Left cardiac atrium (tissue), 4 donors: ENCODE measurements at regions not wholly inside any gene's neighbourhood (a gene's known extent, or its start where the extent isn't known, plus 50 kb on each side); places are given as distances from the start of the nearest gene placed in this dataset.

ENCODE experiments used
- ATAC-seq, 2 donors: fragments of 200-7000 bp; cut with Tn5 transposase; one replicate each; pipeline ENCODE4 v1.9.1; 2020; ENCODE audit warnings: mild to moderate bottlenecking in 2 of 2, moderate library complexity in 2 of 2
- DNase-seq: peaks from one replicate; pipeline ENCODE4 v3.0.0-alpha.2; 2020
- intact Hi-C, 2 donors: fragments of 100-400 bp; cut with DNase I; formaldehyde crosslinking; loops; one replicate each; pipeline versions ENCODE4 v1.14.1 to v1.15.1; 2022 to 2023
- donor health status: DM: no; HTN: yes; CAD: no.
- donor health status: DM: no; HTN: yes; CAD: no; lungs with severe emphysema.
- donor health status: DM: yes; HTN: yes; CAD: no.
- donor health status: Dilated cardiomyopathy.

DNA sequence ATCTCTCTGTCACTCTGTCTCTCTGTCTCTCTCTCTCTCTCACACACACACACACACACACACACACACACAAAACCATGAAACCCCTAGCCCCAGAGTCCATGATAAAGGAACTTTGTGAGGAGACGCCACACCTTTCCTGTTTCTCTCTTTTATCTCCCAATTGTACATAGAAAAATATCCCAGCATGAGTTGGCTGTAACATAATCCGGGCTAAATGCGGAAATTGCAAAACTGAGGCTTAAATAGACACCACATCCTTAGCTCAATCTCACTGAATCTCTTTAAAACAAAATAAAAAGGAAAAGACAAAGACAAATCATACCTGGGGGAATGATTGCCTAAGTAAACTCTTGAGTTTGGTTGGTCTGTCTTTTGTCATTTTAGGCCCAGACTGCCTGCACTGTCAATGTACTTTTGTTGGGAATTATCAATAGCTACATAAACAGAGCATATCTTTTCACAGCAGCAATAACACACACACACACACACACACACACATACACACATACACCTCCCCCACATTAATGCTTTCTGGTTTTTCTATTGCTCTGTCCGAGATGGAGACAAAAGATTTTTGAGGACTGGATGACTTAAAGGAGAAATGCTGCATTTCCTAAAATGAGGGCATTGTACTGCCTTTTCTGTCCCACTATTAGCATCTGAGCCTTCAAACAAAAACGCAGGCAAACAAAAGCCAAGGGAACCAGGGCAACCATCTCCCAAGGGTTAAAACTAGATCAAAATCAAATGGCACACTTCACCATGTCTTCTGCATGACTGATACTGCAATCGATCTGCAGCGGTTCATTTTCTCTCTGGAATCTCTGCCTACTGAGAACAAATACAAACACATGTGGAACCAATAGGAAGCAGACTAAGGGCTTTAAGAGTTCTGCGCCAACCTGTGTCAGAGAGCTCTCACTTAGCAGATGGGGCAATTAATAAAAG is 321.5 kb downstream of the NFIB start:
- DNase-seq, result no peak
- intact Hi-C loops, result no loop called here
- no peak for ATAC-seq

DNA sequence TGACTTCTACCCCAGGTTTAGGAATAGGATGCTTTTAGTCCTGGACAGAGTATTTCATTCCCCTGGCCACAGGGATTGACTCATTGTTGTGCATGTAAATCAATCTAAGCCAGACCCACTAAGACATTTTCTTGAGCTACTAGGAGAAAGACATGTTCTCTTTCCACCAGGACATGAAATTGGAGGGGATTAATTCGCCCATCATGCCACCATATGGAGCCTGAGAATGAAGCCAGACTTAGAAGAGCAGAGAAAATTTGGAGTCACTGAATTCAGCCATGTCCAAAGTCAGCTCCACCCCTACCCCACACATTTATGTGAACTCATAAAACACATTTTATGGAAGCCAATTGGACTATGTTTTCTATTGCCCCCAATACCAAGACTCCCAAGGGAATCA is 322.5 kb downstream of the NFIB start:
- intact Hi-C loops, result no loop called here
- DNase-seq (no peak), ATAC-seq (no peak)

DNA sequence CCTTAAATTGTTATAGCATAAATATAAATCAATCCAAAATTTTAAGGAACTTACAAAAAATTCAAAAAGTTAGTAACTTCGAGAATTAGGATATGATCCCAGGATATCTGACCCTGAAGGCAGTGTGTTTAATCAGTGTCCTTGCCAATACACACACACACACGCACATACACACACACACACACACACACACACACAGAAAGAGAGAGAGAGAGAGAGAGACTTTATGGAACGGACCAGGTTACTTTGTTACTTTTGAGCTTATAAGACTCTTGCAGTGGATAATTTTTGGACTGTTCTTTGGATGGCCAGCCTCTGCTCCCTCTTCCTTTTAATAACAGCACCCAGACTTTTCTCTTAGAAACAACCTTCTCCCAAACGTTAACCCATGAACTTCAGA is 322.9 kb downstream of the NFIB start:
- DNase-seq, result no peak
- no peak for ATAC-seq
- intact Hi-C loops, result no loop called here

DNA sequence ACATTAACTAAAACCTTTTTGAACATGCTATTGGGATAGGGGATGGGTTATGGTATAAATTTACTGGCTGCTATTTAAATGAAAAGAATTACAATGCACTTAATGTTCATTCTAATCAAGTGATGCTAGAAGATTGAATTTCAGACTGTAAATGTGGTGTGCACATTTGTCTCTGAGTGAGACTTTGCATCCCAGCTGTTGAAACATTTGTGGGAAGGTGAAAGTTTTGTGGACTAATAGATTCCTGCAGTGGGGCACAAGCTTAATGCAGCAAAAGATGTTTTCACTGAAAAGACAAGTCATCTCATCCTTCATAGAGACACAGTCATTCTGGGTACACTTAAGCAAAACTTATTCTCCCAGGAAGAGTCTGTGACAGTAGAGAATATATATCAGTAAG is 323.6 kb downstream of the NFIB start:
- DNase-seq (no peak), ATAC-seq (no peak)
- intact Hi-C loops, result no loop called here

DNA sequence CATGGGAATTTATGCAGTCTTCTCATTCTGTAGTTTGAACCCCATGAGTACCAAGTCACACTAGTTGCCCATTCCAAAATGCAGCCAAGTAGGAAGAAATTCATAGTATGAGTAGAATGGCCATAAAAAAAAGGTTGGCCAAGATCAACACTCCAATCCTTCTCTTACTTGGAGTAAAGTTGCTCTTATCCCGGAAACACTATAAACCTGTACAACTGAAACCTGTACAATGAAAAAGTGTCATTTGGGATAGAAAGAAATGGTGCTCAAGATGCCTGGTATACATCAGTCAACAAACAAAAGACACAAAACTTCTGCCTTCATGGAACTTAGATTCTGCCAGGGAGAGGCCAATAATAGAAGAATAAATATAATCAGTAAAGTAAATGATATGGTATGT is 325.0 kb downstream of the NFIB start:
- ATAC-seq, result no peak
- no peak for DNase-seq
- intact Hi-C loops, result no loop called here

DNA sequence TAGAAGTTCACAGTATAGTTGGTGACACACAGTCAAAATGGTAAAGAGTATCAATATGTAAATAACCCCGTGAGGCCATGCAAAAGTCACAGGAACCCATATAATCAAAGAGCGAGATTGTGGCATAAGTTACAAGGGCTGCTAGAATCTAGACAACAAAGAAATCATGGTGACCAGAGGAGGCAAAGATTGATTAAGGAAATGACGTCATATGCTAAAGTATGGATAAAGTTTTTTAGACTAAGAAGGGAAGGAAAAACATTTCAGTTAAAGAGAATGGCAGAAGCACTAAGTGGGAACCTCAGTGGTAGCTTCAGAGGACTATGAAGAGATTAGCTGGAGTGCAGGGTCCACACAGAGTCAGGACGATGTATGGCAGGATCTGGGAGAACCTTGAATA is 330.3 kb downstream of the NFIB start:
- DNase-seq (no peak), ATAC-seq (no peak)
- intact Hi-C loops, result no loop called here

DNA sequence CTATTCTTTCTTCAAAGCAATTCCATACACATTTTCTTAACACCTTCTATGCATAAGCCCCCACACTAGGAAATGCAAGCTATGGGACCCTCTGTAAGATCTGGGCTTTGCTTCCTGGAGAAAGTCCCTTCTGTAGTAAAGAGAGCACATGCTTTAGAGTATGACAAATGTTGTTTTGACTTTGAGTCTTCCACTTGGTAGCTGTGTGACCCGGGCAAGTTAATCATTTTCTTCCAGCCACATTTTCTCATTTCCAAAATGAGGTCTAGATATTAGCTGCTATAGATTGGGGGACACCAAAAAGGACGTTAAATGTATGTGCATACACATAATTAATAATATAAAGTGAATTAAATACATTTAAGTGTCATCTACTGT is 334.0 kb downstream of the NFIB start:
- DNase-seq (no peak), ATAC-seq (no peak)
- intact Hi-C loops, result no loop called here

DNA sequence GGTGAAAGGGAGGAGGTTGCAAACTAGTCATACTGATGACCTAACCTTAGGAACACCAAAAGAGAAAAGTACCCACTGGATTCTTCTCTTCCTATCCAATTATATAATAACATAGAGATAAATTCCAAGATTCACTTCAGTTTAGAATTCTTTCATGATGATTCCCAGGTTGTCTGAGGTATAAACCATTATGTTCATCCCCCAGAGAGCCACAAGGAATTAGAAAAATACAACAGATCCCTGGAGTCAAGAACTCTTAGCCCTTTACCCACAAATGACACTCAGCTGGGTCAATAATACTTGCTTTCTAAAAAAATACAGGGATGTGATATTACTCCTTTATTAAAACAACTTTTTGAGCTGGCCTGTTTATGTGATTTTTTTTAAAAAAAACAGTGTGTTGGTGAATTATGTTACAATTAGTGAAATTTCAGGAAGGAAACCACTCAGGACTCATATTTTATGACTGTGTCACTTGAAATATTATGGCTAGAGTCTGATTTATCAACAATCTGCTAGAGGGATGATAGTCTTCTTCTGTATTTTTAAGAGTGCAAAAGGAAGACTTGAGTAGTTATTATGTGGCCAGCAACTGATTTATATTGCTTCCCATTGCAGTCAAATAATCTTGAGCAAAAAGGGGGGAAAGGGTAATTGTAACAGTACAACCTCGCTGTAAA is 338.2 kb downstream of the NFIB start:
- no peak for DNase-seq
- no peak for ATAC-seq
- intact Hi-C loops, result no loop called here

DNA sequence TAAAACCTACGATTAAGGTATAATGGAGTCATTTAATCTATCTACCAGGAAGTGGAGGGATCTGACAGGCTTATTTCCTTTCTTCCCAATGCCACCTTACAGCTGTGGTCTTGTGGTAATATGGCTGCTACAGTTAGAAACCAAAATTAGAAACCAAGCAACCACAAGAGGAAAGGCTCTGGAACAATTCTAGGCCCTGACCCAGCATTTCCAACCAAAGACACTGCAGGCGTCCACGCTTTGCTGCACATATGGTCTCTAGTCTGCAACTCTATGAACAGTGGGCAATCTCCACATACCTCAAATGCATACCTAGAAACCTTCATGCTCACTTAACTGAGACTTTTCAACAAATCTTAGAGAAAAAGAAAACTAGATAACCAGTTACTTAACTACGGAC is 339.1 kb downstream of the NFIB start:
- intact Hi-C loops, result loop anchor here in 1 of 2 donors (5.0 kb wide), 1 partner anchor 47 kb away; no protein-coding TSS in a partner anchor
- ATAC-seq (no peak), DNase-seq (no peak)

DNA sequence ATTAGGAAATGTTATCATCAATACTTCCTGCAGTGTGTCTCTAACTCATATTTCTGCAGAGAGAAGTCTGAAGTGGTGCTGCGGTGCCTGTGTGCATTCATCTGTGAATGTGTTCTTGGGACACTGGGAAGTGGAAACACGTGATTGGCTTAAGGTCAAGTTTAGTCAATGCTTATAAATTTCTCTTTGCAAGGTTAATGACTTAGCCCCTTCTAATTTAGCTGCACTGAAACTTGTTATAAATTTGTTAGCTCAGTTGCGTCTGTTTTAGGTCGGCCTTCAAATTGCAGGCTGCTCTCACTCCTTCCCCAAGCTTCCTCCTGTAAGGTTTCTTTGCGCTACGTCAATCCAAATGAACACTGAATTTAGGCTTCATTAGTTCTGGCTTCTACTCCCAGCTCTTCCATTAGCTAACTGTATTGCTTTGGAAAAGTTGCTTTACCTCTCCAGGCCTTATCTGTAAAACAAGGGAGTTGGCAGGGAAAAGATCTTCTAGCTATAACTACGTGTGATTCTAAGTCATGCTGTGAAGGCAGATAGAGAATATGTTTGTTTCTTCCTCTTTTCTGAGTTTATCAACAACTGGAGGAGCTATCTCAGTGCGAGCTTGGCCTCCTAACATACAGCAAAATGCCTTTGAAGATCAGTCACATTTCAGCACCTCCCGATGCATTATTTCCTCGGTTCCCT is 341.8 kb downstream of the NFIB start:
- peak; percentile 15 to 69 for ATAC-seq
- intact Hi-C loops, result loop anchor here in 1 of 2 donors (5.0 kb wide), 1 partner anchor 50 kb away; no protein-coding TSS in a partner anchor

DNA sequence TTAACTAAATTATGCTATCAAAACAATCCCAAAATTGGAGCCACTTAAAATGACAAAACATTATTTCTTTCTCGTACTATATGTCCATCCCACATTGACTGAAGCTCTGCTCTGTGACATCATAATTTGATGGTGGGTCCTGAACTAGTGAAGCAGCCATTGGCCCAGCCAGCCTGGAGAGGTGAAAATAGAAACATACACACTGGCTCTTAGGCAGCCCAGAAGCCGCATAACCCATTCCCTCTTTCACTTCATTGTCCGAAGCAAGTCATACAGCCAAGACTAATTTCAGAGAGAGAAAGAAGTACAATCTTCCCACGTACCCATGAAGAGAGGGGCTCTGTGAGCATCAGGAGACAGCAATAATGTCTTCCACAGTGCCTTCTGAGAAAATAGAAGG is 342.5 kb downstream of the NFIB start:
- intact Hi-C loops, result loop anchor here in 1 of 2 donors (5.0 kb wide), 1 partner anchor 51 kb away; no protein-coding TSS in a partner anchor
- no peak for DNase-seq
- ATAC-seq, result no peak

More for the DNA sequence above, 341.8 kb downstream of the NFIB start:
- no peak for DNase-seq

DNA sequence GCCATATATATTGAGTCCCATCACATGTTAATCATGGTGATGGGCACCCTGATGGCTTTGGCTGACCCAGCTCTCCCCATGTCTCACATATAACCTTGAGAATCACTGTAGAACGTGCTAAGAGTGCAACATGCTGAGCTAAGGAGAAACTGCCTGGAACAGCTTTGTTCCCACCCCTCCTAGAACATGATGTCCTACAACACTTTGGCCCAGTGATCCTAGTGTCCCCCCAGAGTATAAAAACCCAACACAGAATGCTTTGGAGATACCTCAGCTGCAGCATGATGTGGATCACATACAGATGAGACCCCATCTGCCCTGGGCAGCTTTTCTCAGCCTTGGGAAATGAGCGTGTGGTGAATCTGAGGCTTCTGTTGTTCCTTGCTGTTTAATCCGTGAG is 343.5 kb downstream of the NFIB start:
- intact Hi-C loops, result loop anchor here in 1 of 2 donors (5.0 kb wide), 1 partner anchor 52 kb away; no protein-coding TSS in a partner anchor
- DNase-seq (no peak), ATAC-seq (peak; percentile 14 to 41)

DNA sequence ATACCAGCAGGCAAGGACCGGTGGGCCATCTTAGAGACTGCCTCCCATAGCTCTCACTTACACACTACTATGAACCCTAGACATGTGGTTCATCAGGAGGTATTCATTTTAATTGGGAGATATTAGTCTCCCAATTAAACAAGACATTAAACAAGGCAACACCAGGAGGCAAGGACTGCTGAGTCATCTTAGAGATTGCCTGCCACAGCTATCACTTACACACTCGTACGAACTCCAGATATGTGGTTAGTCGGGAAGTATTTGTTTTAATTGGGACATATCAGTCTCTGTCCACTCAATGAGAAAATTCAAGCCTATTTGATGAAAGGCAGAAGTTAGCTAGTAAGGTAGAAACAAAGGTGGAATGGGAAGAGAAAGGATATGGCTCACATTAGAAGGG is 343.9 kb downstream of the NFIB start:
- intact Hi-C loops, result loop anchor here in 1 of 2 donors (5.0 kb wide), 1 partner anchor 52 kb away; no protein-coding TSS in a partner anchor
- ATAC-seq, result peak in 1 of 2 donors; percentile 68

DNA sequence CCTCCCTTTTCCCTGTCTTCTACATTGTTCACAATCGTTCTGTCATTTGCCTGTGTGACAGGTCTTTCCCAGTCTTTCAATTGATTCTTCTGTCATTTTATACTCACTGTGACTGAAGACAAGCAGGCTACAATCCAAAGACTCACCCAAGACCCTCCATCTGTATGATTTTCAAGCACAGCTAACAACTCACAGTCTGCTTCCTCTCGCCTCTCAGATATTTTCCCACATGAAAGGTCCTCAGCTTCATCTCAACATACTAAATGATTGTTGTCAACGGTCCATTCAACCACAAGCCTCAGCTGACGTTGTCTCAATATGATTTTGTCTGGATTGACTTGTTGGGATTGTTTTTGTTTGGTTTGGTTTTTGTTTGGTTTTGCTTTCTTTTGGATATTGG is 346.5 kb downstream of the NFIB start:
- no peak for ATAC-seq
- intact Hi-C loops, result loop anchor here in 1 of 2 donors (10.0 kb wide), 1 partner anchor 53 kb away; no protein-coding TSS in a partner anchor

More for the DNA sequence above, 343.9 kb downstream of the NFIB start:
- no peak for DNase-seq

DNA sequence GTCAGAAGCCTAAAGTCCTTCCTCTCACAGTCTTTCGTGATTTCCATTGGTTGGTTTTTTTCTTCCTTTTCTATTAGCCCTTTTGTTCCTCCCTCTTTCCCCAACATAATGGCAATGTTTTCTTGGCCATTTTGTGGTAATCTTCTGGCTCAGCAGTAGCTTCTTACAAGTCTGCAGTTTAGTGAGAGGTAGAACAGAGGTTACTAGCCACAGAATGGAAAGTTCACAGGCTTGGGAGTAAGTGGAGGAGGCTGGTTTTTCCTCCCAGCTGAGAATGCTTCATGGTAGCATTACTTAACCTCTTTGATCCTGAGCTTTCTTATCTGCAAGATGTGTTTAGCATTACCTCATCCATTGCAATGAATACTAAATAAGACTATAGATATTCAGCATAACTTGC is 346.9 kb downstream of the NFIB start:
- intact Hi-C loops, result loop anchor here in 1 of 2 donors (10.0 kb wide), 1 partner anchor 52 kb away; no protein-coding TSS in a partner anchor
- no peak for ATAC-seq
- DNase-seq, result no peak

More for the DNA sequence above, 346.5 kb downstream of the NFIB start:
- no peak for DNase-seq

DNA sequence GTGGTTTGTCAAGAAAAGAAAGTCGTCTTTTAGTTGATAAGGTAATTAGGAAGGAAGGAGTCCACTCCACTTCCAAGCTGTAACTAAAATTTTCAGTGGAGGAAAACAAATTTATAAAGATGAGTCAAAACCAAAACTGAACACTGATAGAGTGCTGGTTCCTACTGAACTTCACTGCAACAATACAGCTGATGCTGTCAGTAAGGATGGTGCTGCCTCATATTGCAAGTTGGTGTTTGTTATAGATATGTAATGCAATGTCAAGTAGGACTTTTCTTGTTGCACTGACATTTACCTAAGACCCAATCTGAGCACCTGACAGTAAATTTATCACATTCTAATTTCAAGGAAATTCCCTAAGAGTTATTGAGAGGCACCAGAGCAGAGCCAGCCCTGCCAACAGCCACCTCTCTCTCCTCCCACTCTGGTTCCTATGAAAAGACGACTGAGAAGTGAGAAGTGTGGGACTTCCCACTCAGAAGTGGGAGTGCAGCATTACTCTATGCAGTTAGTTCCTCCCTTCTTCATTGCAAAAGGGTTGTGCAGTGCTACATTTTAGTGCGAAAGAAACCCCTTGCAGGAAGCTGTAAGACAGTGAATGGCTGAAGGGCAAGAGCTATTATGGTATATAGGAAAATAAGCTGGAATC is 350.8 kb downstream of the NFIB start:
- intact Hi-C loops, result loop anchor here in 1 of 2 donors (10.0 kb wide), 1 partner anchor 48 kb away; no protein-coding TSS in a partner anchor
- ATAC-seq, result peak in 1 of 2 donors; percentile 27
- DNase-seq, result no peak

DNA sequence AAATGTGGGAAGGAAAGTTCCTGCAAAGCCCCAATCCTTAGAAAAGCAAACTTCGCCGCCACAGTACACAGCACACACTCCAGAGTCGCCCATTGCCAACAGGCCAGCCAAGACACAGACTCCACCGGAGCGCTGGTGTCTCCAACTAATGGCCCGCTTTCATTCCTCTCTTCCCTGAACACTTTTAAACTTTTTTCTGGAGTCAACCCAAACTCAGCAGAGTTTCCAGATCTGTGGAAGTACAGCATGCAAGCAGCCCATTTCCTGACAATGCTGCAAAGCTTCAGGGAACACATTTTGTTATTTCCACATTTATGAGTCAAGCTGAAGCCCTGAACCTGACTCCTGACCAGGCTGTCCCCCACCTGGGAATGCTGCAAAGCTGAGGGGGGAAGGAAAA is 351.9 kb downstream of the NFIB start:
- DNase-seq (no peak), ATAC-seq (peak; percentile 59)
- intact Hi-C loops, result loop anchor here in 1 of 2 donors (10.0 kb wide), 1 partner anchor 47 kb away; no protein-coding TSS in a partner anchor

DNA sequence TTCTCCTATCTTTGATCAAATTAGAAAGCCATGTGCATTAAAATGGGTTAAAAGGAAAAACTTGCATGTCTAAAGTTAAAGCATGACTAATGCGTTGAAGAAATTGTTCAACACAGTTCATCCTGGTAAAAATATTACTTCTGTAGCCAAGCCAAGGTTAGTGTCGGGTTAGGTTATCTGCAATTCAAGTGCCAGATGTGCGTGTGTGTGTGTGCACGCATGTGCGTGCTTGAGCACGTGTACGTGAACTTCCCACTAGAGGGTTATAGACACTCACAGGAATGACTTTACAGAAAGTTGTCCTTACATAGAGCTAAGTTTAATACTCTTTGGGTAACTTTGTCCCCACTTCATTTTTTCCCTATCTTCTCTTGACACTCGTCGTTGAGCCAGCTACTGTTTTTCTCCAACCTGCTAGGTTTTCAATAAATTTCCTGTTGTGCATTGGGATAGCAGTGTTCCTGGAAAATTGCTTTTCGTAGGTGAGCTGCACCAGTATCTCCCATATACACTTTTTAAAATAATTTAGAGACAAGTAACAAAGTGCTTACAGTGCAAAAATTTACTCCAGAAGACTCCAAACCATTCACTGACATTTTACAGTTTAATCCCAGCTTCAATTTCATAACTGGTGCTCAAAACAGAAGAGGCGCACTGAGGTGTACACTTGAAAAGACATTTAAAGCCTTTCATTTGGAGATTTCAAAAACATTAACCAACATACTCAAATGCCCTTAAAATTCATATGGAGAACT is 353.8 kb downstream of the NFIB start:
- ATAC-seq, result peak; percentile 34 to 39
- DNase-seq, result peak; percentile 54
- intact Hi-C loops, result loop anchor here in 1 of 2 donors (10.0 kb wide), 1 partner anchor 45 kb away; no protein-coding TSS in a partner anchor
